ENCODE measurements at regions not wholly inside any gene's neighbourhood (a gene's known extent, or its start where the extent isn't known, plus 50 kb on each side); places are given as distances from the start of the nearest gene placed in this dataset.

DNA sequence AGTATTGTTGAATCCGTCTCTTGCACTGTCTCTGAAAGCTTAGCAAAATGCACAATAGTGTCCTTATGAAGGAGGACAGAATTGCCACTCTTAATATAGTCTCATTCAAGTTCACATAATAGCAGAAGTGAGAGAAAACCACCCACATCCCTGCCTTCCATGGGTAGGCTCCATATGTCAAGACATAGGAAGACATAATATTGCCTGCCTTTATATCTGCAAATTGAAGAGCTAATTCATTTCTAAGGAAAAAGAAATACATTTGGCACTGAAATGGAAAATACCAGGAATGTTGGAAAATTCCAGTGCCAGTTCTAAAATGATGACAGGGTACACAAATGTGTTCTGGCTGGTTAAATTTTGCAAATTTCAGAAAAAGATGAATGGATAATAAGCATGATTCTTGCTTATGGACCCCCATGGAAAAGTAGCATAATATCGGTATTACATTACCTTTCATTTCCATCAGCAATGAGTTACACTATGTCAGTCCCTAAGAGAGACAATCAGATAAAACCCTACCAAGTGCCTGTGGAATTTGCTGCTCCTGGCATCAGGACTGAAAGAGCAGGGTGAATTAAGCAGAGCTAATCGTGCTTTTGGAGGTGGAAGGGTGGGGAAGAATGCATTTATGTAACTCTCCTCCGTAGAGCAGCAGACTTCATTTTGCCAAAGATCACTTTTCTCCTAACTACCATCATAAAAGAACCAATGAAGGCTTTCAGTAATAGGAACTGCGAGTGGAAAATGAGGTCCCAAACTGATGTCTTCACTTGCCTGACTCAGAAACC, 312.6 kb downstream of the FGFR2 start:
- TF ChIP-seq CTCF (IDR thresholded peaks at IDR 0.05), result no peak
- no peak for TF ChIP-seq EZH2 (IDR thresholded peaks at IDR 0.05; ENCODE audit: borderline replicate concordance, insufficient read depth, low read depth, low read length, poor library complexity, severe bottlenecking)

Data from B cell (primary cell).